HCT116 (cell line): ENCODE measurements at regions not wholly inside any gene's neighbourhood (a gene's known extent, or its start where the extent isn't known, plus 50 kb on each side); places are given as distances from the start of the nearest gene placed in this dataset.
"Not testable (repeated sequence)": the region's sequence is repeated elsewhere in the genome, so short reads cannot be mapped to it uniquely, and the experiment has no call there.

Source experiments
- ATF3 ChIP-seq: IDR thresholded peaks from 2 replicates; pipeline ENCODE4 v1.6.1; 2012
- CTCF ChIP-seq, 3 experiments: fragments of 200-600 bp in 1 of 3; sonication (generic) in 1 of 3; IDR thresholded peaks in 2 of 3; conservative IDR thresholded peaks in 1 of 3; 2 replicates each; pipeline ENCODE4 v1.5.1; 2012 to 2017; ENCODE audit warnings: low read depth in 2 of 3, low read length in 2 of 3, antibody characterized with exemption in 1 of 3, borderline replicate concordance in 1 of 3, control low read depth in 1 of 3, mild to moderate bottlenecking in 1 of 3, mixed read lengths in 1 of 3, mixed run types in 1 of 3, moderate library complexity in 1 of 3; ENCODE audit not compliant: insufficient read depth in 1 of 3
- EZH2 ChIP-seq: fragments of 200-600 bp; sonication (generic); IDR thresholded peaks from 2 replicates; pipeline ENCODE4 v1.6.1; 2017; ENCODE audit warnings: antibody characterized with exemption, mixed run types
- FOSL1 ChIP-seq: IDR thresholded peaks from 2 replicates; pipeline ENCODE4 v1.6.1; 2012; ENCODE audit warnings: low read depth
- POLR2A ChIP-seq: IDR thresholded peaks from 2 replicates; pipeline ENCODE4 v1.7.0; 2011; ENCODE audit warnings: borderline replicate concordance; ENCODE audit not compliant: insufficient read depth, insufficient read length; ENCODE audit errors: extremely low read depth
- RAD21 ChIP-seq: IDR thresholded peaks from 2 replicates; pipeline ENCODE4 v1.6.1; 2012; ENCODE audit warnings: low read depth, mild to moderate bottlenecking
- REST ChIP-seq: IDR thresholded peaks from 2 replicates; pipeline ENCODE4 v1.6.1; 2012; ENCODE audit warnings: low read depth
- SIN3A ChIP-seq: IDR thresholded peaks from 2 replicates; pipeline ENCODE4 v1.6.1; 2012; ENCODE audit warnings: low read depth
- YY1 ChIP-seq: IDR thresholded peaks from 2 replicates; pipeline ENCODE4 v1.6.1; 2011; ENCODE audit warnings: low read length, low read depth, moderate library complexity, mild to moderate bottlenecking; ENCODE audit not compliant: insufficient replicate concordance; ENCODE audit errors: extremely low read depth

GRCh38 chr1:224011751-224012150 lies 102.2 kb upstream of the FBXO28 start:
- not testable (repeated sequence) for TF ChIP-seq RAD21; POLR2A; CTCF (IDR thresholded peaks at IDR 0.05 in 2 of 3, conservative IDR thresholded peaks at IDR 0.05 in 1 of 3; ENCODE audit: borderline replicate concordance in 1 of 3, insufficient read depth in 1 of 3, low read depth in 2 of 3, low read length in 2 of 3); FOSL1; EZH2; YY1; ATF3; SIN3A; REST
